Peyer's patch (tissue), 4 donors: ENCODE measurements at regions not wholly inside any gene's neighbourhood (a gene's known extent, or its start where the extent isn't known, plus 50 kb on each side); places are given as distances from the start of the nearest gene placed in this dataset.

Experiments used
- DNase-seq, 3 donors: peaks; one replicate each; pipeline ENCODE4 v3.0.0-alpha.2; 2017 to 2019
- H3K27ac ChIP-seq, 4 donors: fragments of 200-600 bp; sonication (generic); one replicate each; pipeline ENCODE4 v1.5.1; 2016 to 2019
- H3K27me3 ChIP-seq, 2 donors: fragments of 200-600 bp; sonication (generic); one replicate each; pipeline ENCODE4 v1.5.1; 2019
- H3K36me3 ChIP-seq, 3 donors: fragments of 200-600 bp; sonication (generic); one replicate each; pipeline ENCODE4 v1.5.1; 2016 to 2019
- H3K4me1 ChIP-seq, 4 donors: fragments of 200-600 bp; sonication (generic); one replicate each; pipeline ENCODE4 v1.5.1; 2016 to 2019
- H3K4me3 ChIP-seq, 4 donors: fragments of 200-600 bp; sonication (generic); 1 replicate in 3 of 4; 2 replicates in 1 of 4; pipeline ENCODE4 v1.5.1; 2016 to 2019; ENCODE audit warnings: mild to moderate bottlenecking in 1 of 4
- H3K9me3 ChIP-seq, 4 donors: fragments of 200-600 bp; sonication (generic); one replicate each; pipeline ENCODE4 v1.5.1; 2016 to 2019; ENCODE audit warnings: mild to moderate bottlenecking in 1 of 4
- POLR2A ChIP-seq, 2 donors: fragments of 450-650 bp; IDR thresholded peaks; one replicate each; pipeline ENCODE4 v1.5.1; 2017; ENCODE audit warnings: antibody characterized with exemption in 2 of 2, mild to moderate bottlenecking in 2 of 2, moderate library complexity in 2 of 2
- TF ChIP-seq, protein P1 (sequence below), 6 experiments: fragments of 450-650 bp in 4 of 6; fragments of 200-600 bp in 2 of 6; sonication (generic) in 1 of 6; IDR thresholded peaks; one replicate each; pipeline ENCODE4 v1.5.1; 2017 to 2019; ENCODE audit warnings: antibody characterized with exemption in 6 of 6, mild to moderate bottlenecking in 3 of 6, moderate library complexity in 1 of 6

DNA sequence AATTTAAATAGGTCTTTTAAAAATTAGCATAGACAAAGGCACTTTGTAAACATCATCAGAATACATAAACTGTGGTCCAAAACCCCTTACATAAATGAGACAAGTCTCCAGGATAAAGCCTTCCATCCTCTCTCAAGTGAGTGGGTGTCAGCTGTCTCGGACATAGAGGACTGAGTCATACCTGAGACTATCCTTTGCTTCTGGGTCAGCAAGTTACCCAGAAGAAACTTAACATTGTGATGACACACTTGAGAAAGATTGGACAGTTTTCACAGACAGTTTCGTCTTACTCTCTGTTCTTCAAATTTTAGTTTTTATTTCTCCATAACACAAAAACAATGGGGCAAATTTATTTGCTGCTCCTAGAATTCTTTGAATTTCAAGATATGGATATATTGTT is 838.0 kb downstream of the DHX35 start:
- DNase-seq, result no peak
- Histone ChIP-seq H3K27me3 (no peaks in the 10 kb centered on the region), H3K36me3 (no peaks in the 10 kb centered on the region), H3K4me1 (no peaks in the 10 kb centered on the region), H3K4me3 (no peak overlapping the region), H3K27ac (peak overlapping the region in 1 of 4 donors; percentile 16), H3K9me3 (no peaks in the 10 kb centered on the region)
- no peak for TF ChIP-seq POLR2A (IDR thresholded peaks at IDR 0.05)
- TF ChIP-seq, protein P1, sequence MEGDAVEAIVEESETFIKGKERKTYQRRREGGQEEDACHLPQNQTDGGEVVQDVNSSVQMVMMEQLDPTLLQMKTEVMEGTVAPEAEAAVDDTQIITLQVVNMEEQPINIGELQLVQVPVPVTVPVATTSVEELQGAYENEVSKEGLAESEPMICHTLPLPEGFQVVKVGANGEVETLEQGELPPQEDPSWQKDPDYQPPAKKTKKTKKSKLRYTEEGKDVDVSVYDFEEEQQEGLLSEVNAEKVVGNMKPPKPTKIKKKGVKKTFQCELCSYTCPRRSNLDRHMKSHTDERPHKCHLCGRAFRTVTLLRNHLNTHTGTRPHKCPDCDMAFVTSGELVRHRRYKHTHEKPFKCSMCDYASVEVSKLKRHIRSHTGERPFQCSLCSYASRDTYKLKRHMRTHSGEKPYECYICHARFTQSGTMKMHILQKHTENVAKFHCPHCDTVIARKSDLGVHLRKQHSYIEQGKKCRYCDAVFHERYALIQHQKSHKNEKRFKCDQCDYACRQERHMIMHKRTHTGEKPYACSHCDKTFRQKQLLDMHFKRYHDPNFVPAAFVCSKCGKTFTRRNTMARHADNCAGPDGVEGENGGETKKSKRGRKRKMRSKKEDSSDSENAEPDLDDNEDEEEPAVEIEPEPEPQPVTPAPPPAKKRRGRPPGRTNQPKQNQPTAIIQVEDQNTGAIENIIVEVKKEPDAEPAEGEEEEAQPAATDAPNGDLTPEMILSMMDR (IDR thresholded peaks at IDR 0.05), result no peak

DNA sequence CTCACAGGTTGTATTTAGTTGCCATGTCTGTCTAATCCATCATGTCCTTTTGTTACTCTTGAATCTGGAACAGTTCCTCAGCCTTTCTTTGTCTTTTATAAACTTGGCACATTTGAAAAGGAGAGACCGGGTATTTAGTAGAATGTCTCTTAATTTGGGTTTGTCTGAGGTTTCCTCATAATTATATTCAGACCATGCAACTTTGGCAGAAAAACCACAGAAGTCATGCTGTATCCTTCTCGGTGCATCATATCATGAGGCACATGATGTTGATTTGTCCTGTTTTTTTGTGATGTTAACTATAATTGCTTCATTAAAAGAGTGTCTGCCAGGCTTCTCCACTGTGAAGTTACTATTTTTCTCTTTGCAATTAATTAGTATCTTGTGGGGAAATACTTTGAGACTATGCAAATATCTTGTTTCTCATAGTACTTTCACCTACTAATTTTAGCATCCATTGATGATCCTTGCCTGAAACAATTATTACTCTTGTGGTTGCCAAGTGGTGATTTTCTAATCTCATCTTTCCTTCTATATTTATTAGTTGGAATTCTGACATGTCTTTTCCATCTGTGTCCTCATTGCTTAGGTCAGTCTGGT is 837.3 kb downstream of the DHX35 start:
- TF ChIP-seq, protein P1 (IDR thresholded peaks at IDR 0.05), result no peak
- no peak for TF ChIP-seq POLR2A (IDR thresholded peaks at IDR 0.05)

DNA sequence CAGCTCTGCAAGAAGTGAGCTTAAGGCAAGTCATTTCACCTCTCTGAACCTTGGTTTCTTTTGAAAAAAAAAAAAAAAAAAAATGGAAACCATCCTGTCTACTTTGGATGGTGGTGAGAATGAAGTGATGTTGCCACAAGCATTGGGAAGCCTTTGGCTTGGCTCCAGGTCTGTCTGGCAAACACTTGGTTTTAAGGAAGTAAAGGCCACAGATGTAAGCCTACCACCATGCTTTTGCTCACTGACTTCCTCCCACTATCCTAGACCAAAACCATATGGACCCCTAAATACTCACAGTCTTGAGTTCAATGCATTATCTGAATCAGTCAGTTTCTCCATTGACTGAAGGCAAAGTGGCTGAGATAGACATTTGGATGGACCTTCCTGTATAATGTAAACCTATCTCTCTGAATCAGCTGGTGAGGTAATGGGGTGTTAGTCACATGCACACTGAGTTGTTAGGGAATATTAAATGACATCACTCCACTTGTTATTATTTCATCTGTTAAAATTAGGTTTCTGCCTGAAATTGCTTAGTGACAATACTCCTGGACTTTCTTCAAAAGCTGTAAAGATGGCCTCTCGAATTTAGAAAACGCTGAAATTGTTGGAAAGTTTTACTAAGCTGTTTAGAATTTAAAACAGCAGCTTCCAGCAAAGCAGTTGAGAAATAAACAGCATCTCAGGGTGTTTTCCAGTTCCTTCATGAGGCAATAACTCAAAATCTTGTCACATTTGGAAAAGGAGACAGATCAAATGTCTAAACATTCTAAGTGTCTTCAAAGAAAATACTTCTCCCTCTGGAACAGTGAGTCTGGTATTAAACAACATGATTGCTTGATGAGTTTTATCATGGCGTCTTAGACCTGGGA is 833.5 kb downstream of the DHX35 start:
- Histone ChIP-seq H3K4me3 (no peak overlapping the region), H3K27ac (no peak overlapping the region), H3K9me3 (no peaks in the 10 kb centered on the region), H3K27me3 (no peaks in the 10 kb centered on the region), H3K4me1 (no peaks in the 10 kb centered on the region), H3K36me3 (no peaks in the 10 kb centered on the region)
- TF ChIP-seq, protein P1 (IDR thresholded peaks at IDR 0.05), result no peak
- no peak for TF ChIP-seq POLR2A (IDR thresholded peaks at IDR 0.05)
- no peak for DNase-seq

More for the DNA sequence above, 837.3 kb downstream of the DHX35 start:
- H3K9me3 ChIP-seq, result no peaks in the 10 kb centered on the region
- no peaks in the 10 kb centered on the region for H3K27me3 ChIP-seq
- no peak for DNase-seq
- H3K4me1 ChIP-seq, result no peaks in the 10 kb centered on the region
- no peak overlapping the region for H3K4me3 ChIP-seq
- H3K27ac ChIP-seq, result no peak overlapping the region
- H3K36me3 ChIP-seq, result no peaks in the 10 kb centered on the region

DNA sequence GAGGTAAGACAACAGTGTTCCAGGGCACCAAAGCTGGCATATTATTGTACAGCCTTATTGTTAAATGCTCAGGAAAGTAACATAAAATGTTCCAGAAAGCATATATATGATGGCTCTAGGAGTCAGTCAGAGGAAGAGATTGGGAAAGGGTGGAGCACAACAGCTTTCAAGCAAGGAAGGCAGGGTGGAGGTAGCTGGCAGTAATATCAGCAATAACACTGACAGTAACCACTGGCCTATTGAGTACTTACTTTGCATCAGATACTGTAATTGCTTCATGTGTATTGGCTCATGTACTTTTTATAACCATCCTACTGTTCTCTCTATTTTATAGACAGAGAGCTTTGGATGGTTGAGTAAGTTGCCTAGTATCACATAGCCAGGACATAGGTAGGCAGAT is 830.2 kb downstream of the DHX35 start:
- no peak for DNase-seq
- Histone ChIP-seq H3K9me3 (no peaks in the 10 kb centered on the region), H3K36me3 (no peaks in the 10 kb centered on the region), H3K4me3 (no peak overlapping the region), H3K27ac (no peak overlapping the region), H3K27me3 (no peaks in the 10 kb centered on the region), H3K4me1 (no peaks in the 10 kb centered on the region)
- TF ChIP-seq, protein P1 (IDR thresholded peaks at IDR 0.05), result no peak

DNA sequence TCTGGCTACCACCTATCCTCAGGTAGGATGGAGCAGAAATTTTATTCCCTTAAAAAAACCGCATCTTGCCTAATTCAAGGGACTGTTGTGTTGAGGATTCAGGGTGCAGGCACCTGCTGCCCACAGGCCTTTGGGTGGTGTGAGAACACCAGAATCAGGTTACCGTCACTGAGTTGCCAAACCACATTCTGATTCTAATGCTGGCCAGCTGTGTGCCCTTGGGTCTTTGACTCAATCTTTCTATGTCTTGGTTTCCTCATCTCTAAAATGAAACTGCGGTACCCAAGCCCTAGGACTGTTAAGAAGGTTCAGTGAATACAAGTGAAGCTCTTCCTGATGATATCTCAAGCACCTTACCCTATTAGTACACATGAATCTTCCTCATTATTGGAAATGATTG is 827.3 kb downstream of the DHX35 start:
- no peak for DNase-seq

More for the DNA sequence above, 827.3 kb downstream of the DHX35 start:
- no peaks in the 10 kb centered on the region for H3K4me1 ChIP-seq
- H3K9me3 ChIP-seq, result no peaks in the 10 kb centered on the region
- H3K36me3 ChIP-seq, result no peaks in the 10 kb centered on the region
- H3K4me3 ChIP-seq, result no peak overlapping the region
- no peaks in the 10 kb centered on the region for H3K27me3 ChIP-seq
- H3K27ac ChIP-seq, result no peak overlapping the region
- TF ChIP-seq, protein P1 (IDR thresholded peaks at IDR 0.05), result no peak
- no peak for TF ChIP-seq POLR2A (IDR thresholded peaks at IDR 0.05)
